NCI-H524 treated with DMSO at 0.1 percent for 48 hours (cell line): ENCODE measurements at regions not wholly inside any gene's neighbourhood (a gene's known extent, or its start where the extent isn't known, plus 50 kb on each side); places are given as distances from the start of the nearest gene placed in this dataset.
"Not testable (repeated sequence)": the region's sequence is repeated elsewhere in the genome, so short reads cannot be mapped to it uniquely, and the experiment has no call there.

Source experiments
- DNase-seq: peaks from one replicate; lab custom pipeline; 2025; lab: John Stamatoyannopoulos, UW

DNA sequence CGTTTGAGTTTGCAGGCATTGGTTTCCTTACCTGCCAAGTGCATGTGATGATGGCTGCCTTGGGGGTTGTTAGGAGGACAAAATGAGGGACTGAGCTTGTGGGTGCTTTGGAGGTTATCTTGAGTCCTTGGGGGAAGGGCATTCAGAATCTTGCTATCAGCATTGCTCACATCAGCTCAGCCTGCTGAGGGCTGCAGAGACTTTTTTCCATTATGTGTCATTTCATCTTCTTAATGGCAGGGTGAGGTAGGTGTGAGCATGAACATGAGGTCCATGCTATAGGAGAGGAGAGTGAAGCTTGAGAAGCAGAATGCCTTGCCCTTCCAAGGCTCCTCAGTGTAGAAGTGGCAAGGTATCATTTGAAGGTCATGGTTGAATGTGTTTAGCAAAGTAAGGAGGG is 112.3 kb downstream of the MIAT start:
- no peak for DNase-seq

DNA sequence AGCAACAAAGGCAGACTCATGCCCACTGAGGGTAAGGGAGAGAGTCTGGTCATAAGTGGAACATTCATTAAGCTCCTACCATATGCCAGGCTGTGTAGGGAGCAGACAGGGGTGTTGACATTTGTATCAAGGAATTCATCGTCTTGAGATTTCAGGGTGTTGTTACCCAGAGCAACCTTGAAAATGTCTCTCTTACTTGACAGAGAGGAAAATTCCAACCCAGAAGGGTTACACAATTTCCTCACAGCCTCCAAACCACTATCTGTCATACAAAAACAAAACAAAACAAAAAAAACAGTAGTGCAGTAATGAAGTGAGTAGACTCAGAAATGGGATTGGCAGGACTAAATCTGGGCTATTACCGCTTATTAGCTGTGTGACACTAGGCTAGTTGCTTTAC is 113.2 kb downstream of the MIAT start:
- DNase-seq, result no peak

DNA sequence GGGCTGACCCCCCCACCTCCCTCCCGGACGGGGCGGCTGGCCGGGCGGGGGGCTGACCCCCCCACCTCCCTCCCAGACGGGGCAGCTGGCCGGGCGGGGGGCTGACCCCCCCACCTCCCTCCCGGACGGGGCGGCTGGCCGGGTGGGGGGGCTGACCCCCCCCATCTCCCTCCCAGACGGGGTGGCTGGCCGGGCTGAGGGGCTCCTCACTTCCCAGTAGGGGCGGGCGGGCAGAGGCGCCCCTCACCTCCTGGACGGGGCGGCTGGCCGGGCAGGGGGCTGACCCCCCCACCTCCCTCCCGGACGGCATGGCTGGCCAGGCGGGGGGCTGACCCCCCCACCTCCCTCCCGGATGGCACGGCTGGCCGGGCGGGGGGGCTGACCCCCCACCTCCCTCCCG is 115.7 kb downstream of the MIAT start:
- DNase-seq, result not testable (repeated sequence)

GRCh38 chr22:26775394-26775793 is 118.0 kb downstream of the MIAT start:
- DNase-seq, result no peak

- no peak for DNase-seq
Observed at GRCh38 chr22:26777156-26777801, 119.9 kb downstream of the MIAT start.

GRCh38 chr22:26778372-26778771 is 121.0 kb downstream of the MIAT start:
- DNase-seq, result no peak

DNA sequence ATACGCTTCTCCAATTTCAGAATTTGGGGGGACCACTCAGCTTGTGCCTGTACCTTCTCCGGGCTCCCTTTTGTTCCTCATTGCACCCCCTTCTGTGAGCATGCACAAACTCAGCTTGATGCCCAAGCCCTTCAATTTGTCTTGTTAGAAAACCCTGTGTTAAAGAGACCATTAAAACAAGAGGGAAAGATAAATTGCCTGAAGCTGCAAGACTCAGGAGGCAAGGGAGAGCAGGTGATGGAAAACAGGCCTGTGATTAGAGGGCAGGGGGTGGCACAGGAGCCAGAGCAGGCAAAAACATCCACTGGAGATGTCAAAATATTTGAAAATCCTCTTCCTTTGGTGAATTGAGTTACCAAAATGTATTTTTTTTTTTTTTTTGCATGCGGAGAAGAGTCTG is 121.7 kb downstream of the MIAT start:
- DNase-seq, result no peak

GRCh38 chr22:26779929-26780328 is 122.5 kb downstream of the MIAT start:
- DNase-seq, result no peak

DNA sequence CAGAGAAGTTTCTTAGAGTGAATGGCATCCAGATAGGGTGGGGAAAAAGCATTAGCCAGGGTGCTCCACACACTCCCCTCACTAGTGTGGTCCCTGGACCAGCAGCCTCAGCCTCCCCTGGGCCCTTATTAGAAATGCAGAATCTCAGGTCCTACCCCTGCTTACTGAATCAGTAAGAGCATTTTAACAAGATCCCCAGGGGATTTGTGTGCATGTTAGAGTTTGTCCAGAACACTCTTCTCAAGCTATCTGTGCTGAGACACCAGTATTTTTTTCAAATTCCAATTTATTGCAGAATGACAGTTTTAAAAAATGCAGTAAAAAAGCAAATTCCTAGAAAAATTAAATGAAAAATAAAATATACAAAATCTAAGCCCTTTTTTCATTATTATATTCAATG is 123.1 kb downstream of the MIAT start:
- no peak for DNase-seq

DNA sequence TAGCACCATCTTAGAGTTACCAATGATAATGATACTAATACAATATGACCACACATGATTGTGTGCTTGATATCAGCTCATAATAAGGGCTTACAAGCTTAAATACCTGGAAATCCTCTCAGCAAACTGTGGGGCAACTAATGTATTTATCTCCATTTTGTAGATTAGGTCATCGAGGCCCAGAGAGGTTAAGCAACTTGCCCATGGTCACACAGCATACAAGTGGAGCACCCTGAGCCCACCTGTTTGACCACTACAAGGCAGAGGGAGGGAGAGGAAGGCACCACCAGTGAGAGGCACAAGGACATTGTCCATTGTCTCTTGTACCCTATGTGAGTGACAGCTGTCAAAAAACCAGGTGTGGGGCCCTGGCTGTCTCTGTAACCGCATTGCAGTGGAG is 123.7 kb downstream of the MIAT start:
- DNase-seq, result no peak

- no peak for DNase-seq
Observed at GRCh38 chr22:26781596-26781995, 124.2 kb downstream of the MIAT start.

GRCh38 chr22:26783885-26784284 is 126.5 kb downstream of the MIAT start:
- no peak for DNase-seq

DNA sequence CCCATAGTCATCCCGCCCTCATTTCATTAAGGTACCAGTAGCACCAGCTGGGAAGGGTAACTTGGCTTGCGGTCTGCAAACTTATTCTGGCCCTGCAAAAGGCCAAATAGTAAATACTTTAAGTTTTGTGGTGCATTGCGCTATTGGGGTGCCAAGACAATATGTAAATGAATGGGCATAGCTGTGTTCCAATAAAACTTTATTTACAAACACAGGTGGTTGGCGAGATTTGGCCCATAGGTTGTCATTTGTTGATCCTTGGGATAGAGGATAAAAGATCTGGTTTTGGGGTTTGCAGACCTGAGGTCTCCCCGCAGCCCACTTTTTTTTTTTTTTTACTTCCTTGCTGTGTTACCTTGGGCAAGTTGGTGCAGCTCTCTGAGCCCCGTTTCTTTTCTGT is 127.4 kb downstream of the MIAT start:
- no peak for DNase-seq

DNA sequence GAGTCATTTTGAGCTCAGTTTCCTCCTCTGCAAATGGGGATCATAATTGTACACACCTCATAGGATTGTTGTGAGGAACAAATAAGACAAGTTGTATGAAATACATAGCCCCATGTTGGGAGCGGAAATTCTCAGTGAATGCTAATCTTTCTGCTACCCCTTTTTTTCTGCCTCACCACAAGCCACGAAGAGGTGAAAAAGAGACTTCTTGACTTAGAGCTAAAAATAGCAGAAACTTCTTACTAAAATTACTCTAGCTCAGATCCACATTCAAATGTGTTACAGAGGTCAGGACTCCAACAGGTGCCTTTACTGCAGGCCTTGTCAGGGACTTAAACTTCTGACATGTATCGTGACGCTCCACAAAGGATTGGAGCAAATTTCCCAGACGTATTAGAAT is 128.5 kb downstream of the MIAT start:
- no peak for DNase-seq

DNA sequence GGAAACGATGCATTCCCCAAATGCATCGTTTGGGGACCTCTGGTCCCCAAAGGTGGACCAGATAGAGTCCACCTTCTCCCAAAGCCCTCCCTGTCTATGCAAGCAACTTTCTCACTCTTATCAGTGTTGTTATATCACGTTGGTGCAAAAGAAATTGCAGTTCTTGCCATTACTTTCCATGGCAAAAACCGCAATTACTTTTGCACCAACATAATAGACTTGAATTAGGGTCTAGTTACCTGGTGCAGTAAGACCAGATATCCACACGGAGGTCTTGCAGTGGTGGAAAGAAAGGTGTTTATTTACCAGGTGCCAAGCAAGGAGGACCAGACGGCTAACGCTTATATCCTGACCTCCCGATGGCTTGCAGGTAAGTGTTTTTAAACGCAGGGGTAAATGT is 129.0 kb downstream of the MIAT start:
- DNase-seq, result no peak

- DNase-seq, result no peak
Observed at GRCh38 chr22:26789951-26790350, 132.6 kb downstream of the MIAT start.

DNA sequence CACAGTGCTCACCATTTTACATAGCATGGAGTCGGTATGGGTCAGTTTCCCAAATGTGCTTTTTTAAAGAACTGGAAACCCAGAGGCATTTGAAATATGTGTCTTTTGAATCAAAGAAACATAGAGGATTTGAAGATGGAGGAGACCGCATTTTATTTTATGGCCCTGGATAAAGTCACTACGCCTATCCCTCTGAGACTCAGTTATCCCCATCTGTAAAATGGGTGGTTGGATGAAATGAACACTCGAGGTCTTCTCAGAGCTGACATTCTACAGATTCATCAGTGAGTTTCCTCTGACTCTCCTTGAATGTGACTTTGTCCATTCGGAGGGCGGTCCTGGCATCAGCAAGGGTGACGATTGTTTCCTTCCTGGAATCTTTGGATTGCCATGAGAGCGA is 135.1 kb downstream of the MIAT start:
- DNase-seq, result no peak

DNA sequence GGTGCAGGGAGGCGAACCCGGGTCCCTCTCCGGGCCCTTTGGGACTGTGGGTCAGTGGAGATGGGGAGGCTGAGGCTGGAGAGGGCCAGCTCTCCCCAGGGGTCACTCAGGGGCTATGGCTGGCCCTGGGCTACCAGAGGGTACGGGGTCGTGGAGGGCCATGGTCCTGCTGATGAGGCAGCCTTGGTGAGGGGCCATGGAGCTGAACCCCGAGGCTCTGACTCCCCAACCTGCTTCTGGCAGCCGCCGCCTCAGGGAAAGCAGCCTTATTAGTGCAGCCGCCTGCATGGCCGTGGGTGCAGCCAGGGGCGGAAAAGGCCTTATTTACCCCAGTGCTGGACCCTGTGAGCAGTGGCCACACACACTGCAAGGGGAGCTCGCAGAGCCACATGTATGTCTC is 139.4 kb downstream of the MIAT start:
- no peak for DNase-seq

GRCh38 chr22:26797910-26798309 is 140.5 kb downstream of the MIAT start:
- DNase-seq, result no peak

- no peak for DNase-seq
Observed at GRCh38 chr22:26798462-26799065, 141.2 kb downstream of the MIAT start.

DNA sequence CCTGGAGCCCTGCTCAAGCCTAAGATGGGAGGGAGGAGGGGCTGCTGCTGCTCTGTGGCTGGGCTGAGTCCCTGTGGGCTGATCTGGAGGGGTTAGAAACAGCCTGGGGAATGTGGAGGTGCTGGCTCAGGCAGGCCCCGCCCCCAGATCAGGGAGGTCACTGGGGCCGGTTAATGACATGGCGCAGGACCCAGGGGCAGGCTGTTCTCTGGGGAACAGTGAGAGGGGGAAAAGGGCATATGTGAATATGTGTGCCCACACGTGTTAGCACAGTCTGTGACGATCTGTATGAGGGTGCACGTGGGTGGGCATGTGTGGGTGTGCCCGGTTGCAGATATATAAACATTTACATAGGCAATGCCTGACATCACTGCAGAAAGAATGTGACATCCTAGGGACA is 143.5 kb downstream of the MIAT start:
- no peak for DNase-seq

DNA sequence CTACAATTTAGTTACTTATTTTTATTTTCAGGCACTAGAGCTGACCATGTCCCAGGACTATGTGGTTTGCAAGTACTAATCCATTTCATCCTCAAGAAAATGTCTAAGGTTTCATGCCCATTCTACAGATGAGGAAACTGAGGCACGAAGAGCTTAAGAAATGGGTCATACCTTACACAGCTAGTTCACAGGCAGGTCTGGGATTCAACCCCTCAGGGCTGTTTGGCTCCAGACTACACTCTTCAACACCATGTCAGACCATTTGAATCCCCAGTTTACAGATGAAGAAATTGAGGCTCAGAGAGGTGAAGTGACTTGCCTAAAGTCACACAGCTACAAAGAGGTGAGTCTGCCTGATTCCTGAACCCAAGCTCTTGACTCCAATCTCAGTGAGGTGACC is 144.1 kb downstream of the MIAT start:
- DNase-seq, result no peak

- DNase-seq, result no peak
Observed at GRCh38 chr22:26804315-26804714, 146.9 kb downstream of the MIAT start.

DNA sequence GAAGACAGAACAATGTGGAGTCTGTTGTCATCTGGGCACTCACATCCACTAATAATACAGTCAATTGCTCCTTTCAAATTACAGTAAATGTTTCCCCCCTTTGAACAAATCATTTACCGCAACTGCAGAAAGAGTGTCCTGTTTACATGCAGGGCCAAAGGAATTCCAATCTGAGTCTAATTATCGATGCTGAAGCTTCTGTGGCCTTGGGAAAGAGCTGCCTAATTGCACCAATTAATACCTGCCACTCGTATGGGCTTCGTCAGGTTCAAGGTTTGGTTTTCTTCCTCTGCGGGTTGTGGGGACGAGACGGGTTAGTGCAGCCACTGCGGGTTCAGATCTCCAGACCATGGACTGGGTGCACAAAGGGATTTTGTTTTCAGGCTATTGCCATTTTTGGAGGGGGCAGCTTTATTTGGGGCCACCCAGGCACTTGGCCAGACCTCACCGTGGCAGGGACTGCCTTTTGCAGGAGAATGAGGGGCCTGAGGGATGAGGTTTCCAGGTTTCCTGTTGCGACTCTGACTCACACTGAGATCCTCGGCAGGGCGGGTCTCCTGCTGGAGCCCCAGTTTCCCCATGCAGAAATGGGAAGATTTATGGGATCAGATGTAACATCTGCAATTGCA is 147.6 kb downstream of the MIAT start:
- DNase-seq, result no peak
